GM13977 (cell line): ENCODE measurements at regions not wholly inside any gene's neighbourhood (a gene's known extent, or its start where the extent isn't known, plus 50 kb on each side); places are given as distances from the start of the nearest gene placed in this dataset.

Experiments used
- DNase-seq: peaks from one replicate; pipeline ENCODE4 v3.0.0; 2012; ENCODE audit warnings: low spot score
- CTCF ChIP-seq: IDR thresholded peaks from 2 replicates; pipeline ENCODE4 v1.5.1; 2012; ENCODE audit warnings: mild to moderate bottlenecking, control low read depth; ENCODE audit not compliant: insufficient read depth; ENCODE audit errors: extremely low read depth, missing control alignments
- in situ Hi-C: fragments of 300-500 bp; cut with MboI; formaldehyde crosslinking; loops from one replicate; pipeline ENCODE4 v1.12.0; 2022; ENCODE audit warnings: low sequenced_read_pairs, low pct_unique_long_range_greater_than_20kb, mixed read lengths, inconsistent platforms; ENCODE audit not compliant: unreplicated experiment

DNA sequence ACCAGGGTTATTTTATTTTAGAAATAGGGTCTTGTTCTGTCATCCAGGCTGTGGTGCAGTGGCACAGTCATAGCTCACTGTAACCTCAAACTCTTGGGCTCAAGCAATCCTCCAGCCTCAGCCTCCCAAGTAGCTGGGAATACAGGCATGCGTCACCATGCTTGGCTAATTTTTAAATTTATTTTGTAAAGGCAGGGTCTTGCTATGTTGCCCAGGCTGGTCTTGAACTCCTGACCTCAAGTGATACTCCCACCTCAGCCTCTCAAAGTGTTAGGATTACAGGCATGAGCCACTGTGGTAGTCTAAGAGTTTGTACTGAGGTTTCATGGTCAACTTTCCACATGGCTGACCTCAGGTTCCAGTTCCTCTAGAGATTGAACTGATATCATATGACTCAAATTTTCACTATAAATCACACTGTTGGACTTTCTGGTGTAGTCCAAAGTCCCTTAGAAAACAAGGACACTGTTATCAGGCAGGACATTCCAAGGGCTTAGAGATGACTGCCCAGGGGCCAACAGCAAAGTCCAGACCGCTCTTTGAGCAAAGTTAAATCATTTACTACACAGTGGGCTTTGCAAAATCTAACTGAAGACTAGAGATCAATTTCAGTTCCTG is 82.0 kb upstream of the MEX3C start:
- DNase-seq, result peak; percentile 20
- TF ChIP-seq CTCF, result no peak
- in situ Hi-C loops, result no loop called here

DNA sequence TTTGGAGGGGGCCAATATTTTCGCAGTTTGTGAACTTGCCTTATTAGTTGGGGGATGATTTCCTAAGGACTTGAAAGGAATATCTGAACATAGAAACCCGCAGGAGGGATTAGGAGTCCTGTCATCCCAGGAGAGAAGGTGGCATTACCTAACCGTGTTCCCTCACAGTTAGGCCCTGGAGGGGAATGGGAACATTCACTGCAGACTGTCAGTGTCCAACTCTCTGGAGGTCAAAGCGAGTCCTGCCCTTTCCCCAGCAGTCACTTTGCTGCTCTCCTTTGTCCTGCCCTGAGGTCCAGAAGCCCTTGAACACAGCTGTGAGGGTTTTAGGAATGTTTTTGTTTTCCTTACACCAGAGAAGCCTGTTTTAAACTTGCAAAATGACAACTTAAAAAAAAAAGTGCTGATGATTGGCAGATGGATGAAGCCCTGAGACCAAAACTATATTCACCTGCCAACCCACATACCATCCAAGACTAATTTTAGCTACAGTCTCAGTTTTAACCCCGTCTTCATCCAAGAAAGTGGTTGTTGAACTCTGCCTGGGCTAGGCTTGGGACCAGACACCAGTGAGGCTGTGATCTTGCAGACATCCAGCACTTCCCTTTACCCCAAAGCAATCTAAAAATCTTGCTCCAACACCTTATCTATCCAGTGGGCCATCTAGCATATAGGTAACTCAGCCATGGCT is 90.5 kb upstream of the MEX3C start:
- in situ Hi-C loops, result no loop called here
- no peak for DNase-seq
- no peak for TF ChIP-seq CTCF

- no peak for DNase-seq
- no peak for TF ChIP-seq CTCF
- in situ Hi-C loops, result no loop called here
These were observed 91.1 kb upstream of the MEX3C start for GRCh38 chr18:51288582-51288981.

DNA sequence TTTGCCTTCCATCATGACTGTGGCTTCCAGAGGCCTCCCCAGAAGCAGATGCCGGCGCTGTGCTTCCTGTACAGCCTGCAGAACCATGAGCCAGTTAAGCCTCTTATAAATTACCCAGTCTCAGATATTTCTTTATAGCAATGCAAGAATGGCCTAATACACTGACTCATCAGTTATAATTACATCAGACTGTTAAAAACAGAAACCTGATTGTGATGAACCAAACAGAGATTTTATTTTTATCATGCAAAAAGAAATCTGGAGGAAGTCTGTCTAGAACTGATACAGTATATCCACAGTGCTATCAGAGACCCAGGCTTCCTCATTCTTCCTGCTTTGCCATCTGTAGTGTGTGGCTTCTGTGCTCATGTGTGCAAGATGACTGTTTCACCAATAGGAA is 93.4 kb upstream of the MEX3C start:
- DNase-seq, result no peak
- TF ChIP-seq CTCF, result no peak
- in situ Hi-C loops, result no loop called here

GRCh38 chr18:51300912-51301311 is 103.4 kb upstream of the MEX3C start:
- no peak for DNase-seq
- TF ChIP-seq CTCF, result no peak
- in situ Hi-C loops, result no loop called here

DNA sequence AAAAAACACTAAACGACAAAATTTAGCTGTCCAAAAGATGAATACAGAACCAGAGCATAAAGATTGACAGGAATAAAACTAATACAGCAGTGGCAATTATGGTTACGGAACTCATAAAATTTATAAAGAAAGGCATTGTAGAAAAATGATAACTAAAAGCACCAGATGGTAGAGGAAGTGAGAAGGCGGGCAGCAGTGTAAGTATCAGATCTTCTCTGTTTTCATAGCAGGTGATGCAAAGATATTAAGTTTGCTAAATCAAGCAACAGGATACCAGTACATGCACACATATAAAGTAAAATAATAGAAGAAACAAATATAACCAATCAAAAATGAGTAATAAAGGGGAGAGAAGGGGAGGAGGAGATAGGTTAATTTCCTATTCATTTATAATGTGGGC is 103.9 kb upstream of the MEX3C start:
- no peak for DNase-seq
- TF ChIP-seq CTCF, result no peak
- in situ Hi-C loops, result no loop called here
